HL-60 (cell line): ENCODE measurements at regions not wholly inside any gene's neighbourhood (a gene's known extent, or its start where the extent isn't known, plus 50 kb on each side); places are given as distances from the start of the nearest gene placed in this dataset.

Experiments
- DNase-seq, 2 experiments: peaks; one replicate each; pipeline ENCODE4 v3.0.0-alpha.2; 2010 to 2020; ENCODE audit warnings: low read depth in 1 of 2, low spot score in 1 of 2
- H3K27ac ChIP-seq: fragments of 250-450 bp; sonication (Bioruptor Pico); replicated peaks from 2 replicates; pipeline ENCODE4 v1.5.1; 2020; ENCODE audit warnings: mild to moderate bottlenecking, moderate library complexity
- H3K27me3 ChIP-seq: fragments of 250-450 bp; sonication (Bioruptor Pico); 2 replicates; pipeline ENCODE4 v1.5.1; 2021; ENCODE audit warnings: mild to moderate bottlenecking, moderate library complexity; ENCODE audit not compliant: insufficient read depth, poor library complexity, severe bottlenecking
- H3K4me3 ChIP-seq: replicated peaks from 2 replicates; pipeline ENCODE4 v1.5.1; 2011; ENCODE audit warnings: mild to moderate bottlenecking, control low read depth, low read length; ENCODE audit not compliant: insufficient read depth
- GABPA ChIP-seq: IDR thresholded peaks from 2 replicates; pipeline ENCODE4 v1.6.1; 2012; ENCODE audit warnings: low read depth
- POLR2AphosphoS5 ChIP-seq: IDR thresholded peaks from 2 replicates; pipeline ENCODE4 v1.6.1; 2012; ENCODE audit warnings: low read depth
- SPI1 ChIP-seq: IDR thresholded peaks from 2 replicates; pipeline ENCODE4 v1.6.1; 2012; ENCODE audit warnings: low read depth, mild to moderate bottlenecking, borderline replicate concordance
- TF ChIP-seq, protein P1 (sequence below): IDR thresholded peaks from 2 replicates; pipeline ENCODE4 v1.6.1; 2012; ENCODE audit warnings: low read depth; ENCODE audit not compliant: insufficient replicate concordance
- TF ChIP-seq, protein P2 (sequence below): IDR thresholded peaks from one replicate; pipeline ENCODE4 v1.5.1; 2011; ENCODE audit warnings: low read length, control low read depth, inconsistent platforms; ENCODE audit not compliant: insufficient read depth

DNA sequence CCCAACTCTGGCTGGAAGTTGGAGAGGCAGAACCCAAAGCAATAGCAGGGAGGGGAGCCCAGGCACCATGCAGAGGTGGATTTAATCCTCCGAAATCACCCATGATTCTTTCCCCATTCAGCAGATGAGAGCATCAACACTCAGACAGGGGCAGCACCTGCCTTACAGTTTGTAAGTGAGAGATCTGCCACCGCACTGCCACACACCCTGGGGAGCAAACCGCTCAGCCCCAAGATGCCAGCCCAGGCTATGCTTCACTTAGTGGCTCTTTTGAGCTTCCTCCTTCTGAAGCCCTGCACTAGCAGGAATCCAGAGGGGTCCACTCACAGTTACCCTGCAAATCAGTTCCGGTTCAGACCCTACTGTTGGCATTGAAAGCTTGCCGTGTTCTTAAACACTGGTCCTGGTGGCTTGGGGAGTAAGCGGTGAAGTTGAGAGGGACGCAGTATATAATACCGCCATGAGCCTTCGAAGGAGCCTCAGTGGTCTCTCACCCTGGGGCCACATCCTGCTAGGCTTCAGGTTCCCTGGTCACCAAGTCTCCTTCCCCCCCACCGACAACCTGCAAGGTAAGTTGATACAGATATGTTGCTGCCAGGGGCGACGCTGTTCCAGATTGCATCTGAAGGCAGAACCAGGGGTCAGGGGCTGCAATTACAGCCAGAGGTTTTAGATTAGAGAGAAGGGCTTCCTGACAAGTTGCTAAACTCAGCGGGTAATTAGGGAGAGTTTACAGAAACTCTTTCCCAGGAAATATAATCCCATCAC is 72.0 kb upstream of the CCND2 start:
- H3K4me3 ChIP-seq: no peak overlapping the region
- peak in 1 of 2 experiments; percentile 26 for DNase-seq
- H3K27me3 ChIP-seq: no peaks in the 10 kb centered on the region
- TF ChIP-seq GABPA: no peak
- TF ChIP-seq, protein P1, sequence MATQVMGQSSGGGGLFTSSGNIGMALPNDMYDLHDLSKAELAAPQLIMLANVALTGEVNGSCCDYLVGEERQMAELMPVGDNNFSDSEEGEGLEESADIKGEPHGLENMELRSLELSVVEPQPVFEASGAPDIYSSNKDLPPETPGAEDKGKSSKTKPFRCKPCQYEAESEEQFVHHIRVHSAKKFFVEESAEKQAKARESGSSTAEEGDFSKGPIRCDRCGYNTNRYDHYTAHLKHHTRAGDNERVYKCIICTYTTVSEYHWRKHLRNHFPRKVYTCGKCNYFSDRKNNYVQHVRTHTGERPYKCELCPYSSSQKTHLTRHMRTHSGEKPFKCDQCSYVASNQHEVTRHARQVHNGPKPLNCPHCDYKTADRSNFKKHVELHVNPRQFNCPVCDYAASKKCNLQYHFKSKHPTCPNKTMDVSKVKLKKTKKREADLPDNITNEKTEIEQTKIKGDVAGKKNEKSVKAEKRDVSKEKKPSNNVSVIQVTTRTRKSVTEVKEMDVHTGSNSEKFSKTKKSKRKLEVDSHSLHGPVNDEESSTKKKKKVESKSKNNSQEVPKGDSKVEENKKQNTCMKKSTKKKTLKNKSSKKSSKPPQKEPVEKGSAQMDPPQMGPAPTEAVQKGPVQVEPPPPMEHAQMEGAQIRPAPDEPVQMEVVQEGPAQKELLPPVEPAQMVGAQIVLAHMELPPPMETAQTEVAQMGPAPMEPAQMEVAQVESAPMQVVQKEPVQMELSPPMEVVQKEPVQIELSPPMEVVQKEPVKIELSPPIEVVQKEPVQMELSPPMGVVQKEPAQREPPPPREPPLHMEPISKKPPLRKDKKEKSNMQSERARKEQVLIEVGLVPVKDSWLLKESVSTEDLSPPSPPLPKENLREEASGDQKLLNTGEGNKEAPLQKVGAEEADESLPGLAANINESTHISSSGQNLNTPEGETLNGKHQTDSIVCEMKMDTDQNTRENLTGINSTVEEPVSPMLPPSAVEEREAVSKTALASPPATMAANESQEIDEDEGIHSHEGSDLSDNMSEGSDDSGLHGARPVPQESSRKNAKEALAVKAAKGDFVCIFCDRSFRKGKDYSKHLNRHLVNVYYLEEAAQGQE: no peak
- no peak for TF ChIP-seq POLR2AphosphoS5
- TF ChIP-seq, protein P2, sequence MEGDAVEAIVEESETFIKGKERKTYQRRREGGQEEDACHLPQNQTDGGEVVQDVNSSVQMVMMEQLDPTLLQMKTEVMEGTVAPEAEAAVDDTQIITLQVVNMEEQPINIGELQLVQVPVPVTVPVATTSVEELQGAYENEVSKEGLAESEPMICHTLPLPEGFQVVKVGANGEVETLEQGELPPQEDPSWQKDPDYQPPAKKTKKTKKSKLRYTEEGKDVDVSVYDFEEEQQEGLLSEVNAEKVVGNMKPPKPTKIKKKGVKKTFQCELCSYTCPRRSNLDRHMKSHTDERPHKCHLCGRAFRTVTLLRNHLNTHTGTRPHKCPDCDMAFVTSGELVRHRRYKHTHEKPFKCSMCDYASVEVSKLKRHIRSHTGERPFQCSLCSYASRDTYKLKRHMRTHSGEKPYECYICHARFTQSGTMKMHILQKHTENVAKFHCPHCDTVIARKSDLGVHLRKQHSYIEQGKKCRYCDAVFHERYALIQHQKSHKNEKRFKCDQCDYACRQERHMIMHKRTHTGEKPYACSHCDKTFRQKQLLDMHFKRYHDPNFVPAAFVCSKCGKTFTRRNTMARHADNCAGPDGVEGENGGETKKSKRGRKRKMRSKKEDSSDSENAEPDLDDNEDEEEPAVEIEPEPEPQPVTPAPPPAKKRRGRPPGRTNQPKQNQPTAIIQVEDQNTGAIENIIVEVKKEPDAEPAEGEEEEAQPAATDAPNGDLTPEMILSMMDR: no peak
- no peak for TF ChIP-seq SPI1
- peak overlapping the region; percentile 68 for H3K27ac ChIP-seq

DNA sequence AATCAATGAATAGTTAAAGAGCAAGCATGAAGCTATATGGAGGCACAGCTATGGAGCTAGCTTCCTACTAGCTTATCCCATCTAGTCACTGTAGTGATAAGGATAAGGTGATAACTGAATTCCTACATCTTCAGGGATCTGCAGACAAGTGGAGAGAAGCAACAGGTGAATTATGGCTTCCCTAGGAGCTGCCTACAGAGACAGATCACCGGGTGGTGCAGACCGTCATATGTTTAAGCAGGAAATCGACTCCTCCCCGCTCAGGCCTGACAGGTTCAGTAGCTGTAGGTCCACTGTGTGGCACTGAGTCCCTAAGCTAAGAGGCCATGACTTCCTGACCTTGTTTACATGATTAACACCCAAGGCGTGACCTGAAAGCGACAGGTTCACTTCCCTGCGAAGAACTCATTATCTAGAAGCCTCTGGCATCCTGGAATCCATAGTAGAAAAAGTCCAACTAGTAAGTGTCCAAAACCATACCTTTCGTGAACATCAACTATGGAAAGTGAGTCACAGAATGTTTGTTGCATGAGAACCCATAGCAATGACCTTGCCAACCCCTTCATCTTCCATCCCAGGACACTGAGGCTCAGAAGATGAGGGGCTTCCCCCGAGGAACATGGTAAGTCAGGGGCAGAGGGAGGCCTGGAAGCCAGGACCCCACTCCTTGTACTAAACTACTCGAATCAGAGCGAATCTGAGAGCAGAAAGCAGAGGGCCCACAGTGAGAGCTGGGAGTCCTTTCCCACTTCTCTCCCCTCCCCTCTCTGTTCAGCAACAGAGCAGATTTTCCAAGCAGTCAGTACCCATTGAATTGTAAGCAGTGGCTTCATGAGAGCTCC is 75.4 kb upstream of the CCND2 start:
- Histone ChIP-seq H3K4me3 (no peak overlapping the region), H3K27me3 (no peaks in the 10 kb centered on the region), H3K27ac (no peak overlapping the region)
- no peak for DNase-seq
- TF ChIP-seq, protein P2: no peak
- no peak for TF ChIP-seq GABPA
- TF ChIP-seq, protein P1: no peak
- TF ChIP-seq SPI1: no peak

DNA sequence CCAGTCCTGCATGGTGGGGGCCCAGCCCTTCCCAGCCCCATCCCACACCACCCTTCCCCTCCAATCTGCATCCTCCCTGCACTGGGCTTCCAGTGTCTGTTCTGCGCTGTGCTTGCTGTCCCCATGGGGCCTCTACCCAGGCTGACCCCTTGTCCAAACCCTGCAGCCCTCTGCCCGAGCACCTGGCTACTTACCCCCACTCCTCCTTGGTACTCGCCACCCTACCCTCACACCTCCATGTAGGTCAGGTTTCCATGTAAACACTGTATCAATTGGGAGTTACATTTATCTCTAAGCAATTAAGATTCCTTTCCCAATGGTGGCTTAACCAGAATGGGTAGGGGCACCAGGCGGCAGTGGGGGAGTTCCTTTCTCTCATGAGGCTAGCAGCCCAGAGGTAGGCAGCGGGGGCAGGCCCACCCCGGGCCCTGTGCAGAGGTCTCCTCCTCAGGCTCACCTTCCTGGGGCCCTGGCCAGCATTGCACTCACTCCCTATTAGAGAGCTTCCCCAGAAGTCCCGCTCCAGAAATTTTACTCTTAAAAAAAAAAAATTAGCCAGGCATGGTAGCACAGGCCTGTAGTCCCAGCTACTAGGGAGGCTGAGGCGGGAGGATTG is 76.6 kb upstream of the CCND2 start:
- Histone ChIP-seq H3K4me3 (no peak overlapping the region), H3K27me3 (no peaks in the 10 kb centered on the region), H3K27ac (no peak overlapping the region)
- TF ChIP-seq GABPA: no peak
- TF ChIP-seq POLR2AphosphoS5: no peak
- TF ChIP-seq, protein P1: no peak
- TF ChIP-seq, protein P2: no peak
- no peak for TF ChIP-seq SPI1
- no peak for DNase-seq
